ENCODE measurements at regions not wholly inside any gene's neighbourhood (a gene's known extent, or its start where the extent isn't known, plus 50 kb on each side); places are given as distances from the start of the nearest gene placed in this dataset.

DNA sequence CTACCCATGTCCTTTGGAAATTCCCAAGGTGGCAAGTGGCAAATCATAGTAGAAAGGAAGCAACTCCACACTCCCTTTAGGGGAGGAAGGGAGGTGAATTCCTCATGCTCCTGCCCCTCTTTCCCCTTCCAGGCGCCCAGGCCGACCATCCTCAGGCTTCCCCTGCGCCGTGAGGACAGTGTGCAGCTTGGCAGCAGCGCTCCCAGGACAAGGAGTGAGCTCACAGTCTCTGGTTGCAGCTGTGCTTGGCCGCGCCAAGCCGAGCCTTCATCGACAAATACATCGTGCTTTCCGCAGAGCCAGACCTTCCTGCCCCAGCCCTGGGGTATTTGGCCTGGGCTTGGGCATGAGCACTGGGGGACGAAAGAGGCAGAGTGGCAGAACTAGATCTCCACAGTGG lies 112.6 kb downstream of the ENGASE start:
- no peak overlapping the region for H3K27ac ChIP-seq (ENCODE audit: low read depth, low read length)
- H3K27me3 ChIP-seq (ENCODE audit: low read length): no peaks in the 10 kb centered on the region
- no peak overlapping the region for H3K4me2 ChIP-seq (ENCODE audit: low read depth, low read length, poor library complexity, severe bottlenecking)
- H4K20me1 ChIP-seq (ENCODE audit: low read depth, low read length): no peaks in the 10 kb centered on the region
- no peak overlapping the region for H3K4me3 ChIP-seq (ENCODE audit: insufficient read depth, low read length, poor library complexity, severe bottlenecking)
- H3K79me2 ChIP-seq (ENCODE audit: insufficient read depth, low read length): no peaks in the 10 kb centered on the region
- no peak overlapping the region for H3K9ac ChIP-seq (ENCODE audit: low read length)
- H3K9me2 ChIP-seq (replicated peaks; ENCODE audit: insufficient read depth, low read length): no peaks in the 10 kb centered on the region
- H3K36me3 ChIP-seq (ENCODE audit: low read length): no peaks in the 10 kb centered on the region
- H3K9me3 ChIP-seq (ENCODE audit: insufficient read depth, low read length): no peaks in the 10 kb centered on the region
- no peak overlapping the region for H2AFZ ChIP-seq (ENCODE audit: low read depth, low read length, severe bottlenecking)
- H3F3A ChIP-seq (ENCODE audit: insufficient read depth): no peaks in the 10 kb centered on the region
- TF ChIP-seq, protein P1, sequence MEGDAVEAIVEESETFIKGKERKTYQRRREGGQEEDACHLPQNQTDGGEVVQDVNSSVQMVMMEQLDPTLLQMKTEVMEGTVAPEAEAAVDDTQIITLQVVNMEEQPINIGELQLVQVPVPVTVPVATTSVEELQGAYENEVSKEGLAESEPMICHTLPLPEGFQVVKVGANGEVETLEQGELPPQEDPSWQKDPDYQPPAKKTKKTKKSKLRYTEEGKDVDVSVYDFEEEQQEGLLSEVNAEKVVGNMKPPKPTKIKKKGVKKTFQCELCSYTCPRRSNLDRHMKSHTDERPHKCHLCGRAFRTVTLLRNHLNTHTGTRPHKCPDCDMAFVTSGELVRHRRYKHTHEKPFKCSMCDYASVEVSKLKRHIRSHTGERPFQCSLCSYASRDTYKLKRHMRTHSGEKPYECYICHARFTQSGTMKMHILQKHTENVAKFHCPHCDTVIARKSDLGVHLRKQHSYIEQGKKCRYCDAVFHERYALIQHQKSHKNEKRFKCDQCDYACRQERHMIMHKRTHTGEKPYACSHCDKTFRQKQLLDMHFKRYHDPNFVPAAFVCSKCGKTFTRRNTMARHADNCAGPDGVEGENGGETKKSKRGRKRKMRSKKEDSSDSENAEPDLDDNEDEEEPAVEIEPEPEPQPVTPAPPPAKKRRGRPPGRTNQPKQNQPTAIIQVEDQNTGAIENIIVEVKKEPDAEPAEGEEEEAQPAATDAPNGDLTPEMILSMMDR (IDR thresholded peaks at IDR 0.05; ENCODE audit: insufficient read depth, low read length, poor library complexity, severe bottlenecking): no peak
- TF ChIP-seq EZH2phosphoT487 (conservative IDR thresholded peaks at IDR 0.05; ENCODE audit: low read length): no peak

DNA sequence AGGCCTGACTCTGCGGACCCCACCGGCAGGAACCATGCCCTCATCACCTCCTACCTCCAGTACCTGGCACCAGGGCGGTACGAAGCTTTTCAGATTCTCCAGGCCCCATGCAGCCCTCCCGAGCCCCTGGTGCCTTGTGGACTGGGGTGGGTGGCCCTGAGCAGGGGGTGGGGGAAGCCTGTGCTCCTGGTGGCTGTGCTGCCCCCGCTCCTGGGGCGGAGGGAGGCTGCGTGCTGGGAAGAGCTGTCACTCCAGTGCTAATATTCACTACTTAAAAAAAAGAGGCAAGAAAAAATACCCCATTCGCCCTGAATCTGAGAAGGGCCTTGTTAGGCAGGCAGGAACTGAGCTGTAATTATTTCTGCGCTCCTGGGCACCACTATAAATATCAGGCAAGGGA lies 111.8 kb downstream of the ENGASE start:
- no peak overlapping the region for H2AFZ ChIP-seq (ENCODE audit: low read depth, low read length, severe bottlenecking)
- H3K4me2 ChIP-seq (ENCODE audit: low read depth, low read length, poor library complexity, severe bottlenecking): no peak overlapping the region
- H3K9ac ChIP-seq (ENCODE audit: low read length): no peak overlapping the region
- no peaks in the 10 kb centered on the region for H4K20me1 ChIP-seq (ENCODE audit: low read depth, low read length)
- no peaks in the 10 kb centered on the region for H3K9me2 ChIP-seq (replicated peaks; ENCODE audit: insufficient read depth, low read length)
- H3K27ac ChIP-seq (ENCODE audit: low read depth, low read length): no peak overlapping the region
- no peak overlapping the region for H3K4me3 ChIP-seq (ENCODE audit: insufficient read depth, low read length, poor library complexity, severe bottlenecking)
- H3F3A ChIP-seq (ENCODE audit: insufficient read depth): no peaks in the 10 kb centered on the region
- H3K9me3 ChIP-seq (ENCODE audit: insufficient read depth, low read length): no peaks in the 10 kb centered on the region
- no peaks in the 10 kb centered on the region for H3K36me3 ChIP-seq (ENCODE audit: low read length)
- H3K27me3 ChIP-seq (ENCODE audit: low read length): no peaks in the 10 kb centered on the region
- TF ChIP-seq, protein P1 (IDR thresholded peaks at IDR 0.05; ENCODE audit: insufficient read depth, low read length, poor library complexity, severe bottlenecking): no peak
- TF ChIP-seq EZH2phosphoT487 (conservative IDR thresholded peaks at IDR 0.05; ENCODE audit: low read length): no peak
- no peaks in the 10 kb centered on the region for H3K79me2 ChIP-seq (ENCODE audit: insufficient read depth, low read length)

DNA sequence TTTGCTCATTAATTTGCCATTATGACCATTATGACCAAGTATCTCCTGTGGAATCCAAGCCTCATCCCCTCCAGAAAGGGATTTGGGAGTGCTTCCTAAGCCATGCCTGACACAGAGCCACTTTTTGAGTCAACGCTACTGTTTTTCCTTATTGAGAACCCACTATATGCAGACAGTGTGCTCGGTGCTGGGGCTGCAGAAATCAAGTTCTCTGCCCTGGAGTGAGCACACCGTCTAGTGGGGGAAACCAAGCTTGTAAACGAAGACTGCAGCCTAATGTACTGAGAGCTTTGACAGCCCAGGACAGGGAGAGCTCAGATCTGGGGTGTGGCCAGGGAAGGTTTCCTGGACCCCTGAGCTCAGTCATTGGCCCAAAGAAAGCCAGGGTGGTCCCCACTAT lies 111.0 kb downstream of the ENGASE start:
- no peak overlapping the region for H3K4me2 ChIP-seq (ENCODE audit: low read depth, low read length, poor library complexity, severe bottlenecking)
- no peaks in the 10 kb centered on the region for H4K20me1 ChIP-seq (ENCODE audit: low read depth, low read length)
- H3K27me3 ChIP-seq (ENCODE audit: low read length): no peaks in the 10 kb centered on the region
- no peaks in the 10 kb centered on the region for H3K9me2 ChIP-seq (replicated peaks; ENCODE audit: insufficient read depth, low read length)
- H3K36me3 ChIP-seq (ENCODE audit: low read length): no peaks in the 10 kb centered on the region
- no peak overlapping the region for H3K27ac ChIP-seq (ENCODE audit: low read depth, low read length)
- no peak overlapping the region for H3K4me3 ChIP-seq (ENCODE audit: insufficient read depth, low read length, poor library complexity, severe bottlenecking)
- no peaks in the 10 kb centered on the region for H3K9me3 ChIP-seq (ENCODE audit: insufficient read depth, low read length)
- TF ChIP-seq, protein P1 (IDR thresholded peaks at IDR 0.05; ENCODE audit: insufficient read depth, low read length, poor library complexity, severe bottlenecking): no peak
- no peak for TF ChIP-seq EZH2phosphoT487 (conservative IDR thresholded peaks at IDR 0.05; ENCODE audit: low read length)
- no peak overlapping the region for H2AFZ ChIP-seq (ENCODE audit: low read depth, low read length, severe bottlenecking)
- no peaks in the 10 kb centered on the region for H3F3A ChIP-seq (ENCODE audit: insufficient read depth)
- no peaks in the 10 kb centered on the region for H3K79me2 ChIP-seq (ENCODE audit: insufficient read depth, low read length)
- no peak overlapping the region for H3K9ac ChIP-seq (ENCODE audit: low read length)

Data from SU-DHL-6 (cell line).